ENCODE measurements at regions not wholly inside any gene's neighbourhood (a gene's known extent, or its start where the extent isn't known, plus 50 kb on each side); places are given as distances from the start of the nearest gene placed in this dataset.

- H3K4me1 ChIP-seq = no peaks in the 10 kb centered on the region
- no peak for TF ChIP-seq CTCF (IDR thresholded peaks at IDR 0.05; ENCODE audit: low read depth, low read length)
- H3K4me3 ChIP-seq (ENCODE audit: low read depth, low read length) = no peak overlapping the region
- no peak for DNase-seq
- no peaks in the 10 kb centered on the region for H3K27me3 ChIP-seq
- no peaks in the 10 kb centered on the region for H3K36me3 ChIP-seq
- no peaks in the 10 kb centered on the region for H3K9me3 ChIP-seq
Measured at GRCh38 chr4:106609917-106610316, 241.3 kb upstream of the GIMD1 start.

GRCh38 chr4:106607558-106607957 is 239.0 kb upstream of the GIMD1 start:
- TF ChIP-seq CTCF (IDR thresholded peaks at IDR 0.05; ENCODE audit: low read depth, low read length) = no peak
- H3K4me3 ChIP-seq (ENCODE audit: low read depth, low read length) = no peak overlapping the region
- no peak for DNase-seq
- H3K36me3 ChIP-seq = no peaks in the 10 kb centered on the region
- no peaks in the 10 kb centered on the region for H3K27me3 ChIP-seq
- H3K9me3 ChIP-seq = no peaks in the 10 kb centered on the region
- H3K4me1 ChIP-seq = no peaks in the 10 kb centered on the region

DNA sequence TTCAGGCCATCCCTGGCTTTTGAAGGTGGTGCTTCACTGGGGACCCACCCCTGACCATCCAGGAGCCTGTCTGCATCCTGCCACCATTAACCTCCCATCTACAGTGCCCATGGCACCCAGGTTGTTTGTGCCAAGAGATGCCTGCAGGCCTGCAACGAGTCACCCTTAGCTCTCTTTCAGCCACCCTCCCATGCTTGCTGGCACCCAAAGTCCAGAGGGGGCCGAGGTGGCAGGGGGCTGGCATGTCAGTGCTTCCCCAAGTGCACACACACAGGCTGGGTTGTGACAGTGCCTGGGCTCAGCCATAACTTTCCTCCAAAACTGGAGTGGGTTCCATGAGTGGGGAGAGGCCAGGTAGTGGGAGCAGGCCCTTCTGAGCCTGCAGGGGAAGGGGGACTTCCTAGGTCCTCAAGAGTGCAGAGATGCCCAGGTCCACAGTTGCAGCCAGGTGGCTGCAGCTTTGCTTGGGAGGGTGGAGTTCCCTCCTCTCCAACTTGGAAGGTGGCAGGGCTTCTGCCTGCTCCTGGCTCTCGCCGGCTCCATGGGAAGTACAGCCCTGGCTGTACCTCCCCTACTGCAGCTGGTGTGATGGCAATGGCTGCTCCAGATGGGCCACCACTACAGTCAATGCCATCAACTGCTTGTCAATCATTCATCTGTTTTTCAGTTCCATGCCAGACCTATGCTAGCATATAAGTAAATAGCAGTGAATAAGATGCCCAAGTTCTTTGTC is 235.9 kb upstream of the GIMD1 start:
- Histone ChIP-seq H3K4me3 (ENCODE audit: low read depth, low read length) (no peak overlapping the region), H3K36me3 (no peaks in the 10 kb centered on the region), H3K27me3 (no peaks in the 10 kb centered on the region), H3K9me3 (no peaks in the 10 kb centered on the region), H3K4me1 (no peaks in the 10 kb centered on the region)
- DNase-seq = no peak
- TF ChIP-seq CTCF (IDR thresholded peaks at IDR 0.05; ENCODE audit: low read depth, low read length) = no peak

DNA sequence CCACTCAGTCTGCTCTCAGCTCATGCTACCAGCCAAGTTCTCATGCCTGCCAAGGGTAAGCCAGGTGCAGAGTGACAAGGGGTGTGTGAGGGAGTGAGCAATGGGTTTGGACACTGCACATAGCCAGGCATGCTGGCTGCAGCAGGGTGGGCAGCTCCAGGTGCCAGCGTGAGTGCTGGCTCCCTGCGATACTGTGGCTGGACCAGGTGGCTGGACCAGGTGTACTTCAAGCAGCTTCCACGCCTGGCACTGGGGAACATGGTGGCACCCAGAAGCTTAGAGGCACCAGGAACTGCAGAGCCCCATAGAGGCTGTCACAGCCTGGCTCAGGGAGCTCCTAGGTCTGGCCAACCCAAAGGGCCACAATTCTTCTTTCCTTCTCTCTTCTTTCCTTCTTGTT is 234.9 kb upstream of the GIMD1 start:
- Histone ChIP-seq H3K4me1 (no peaks in the 10 kb centered on the region), H3K9me3 (no peaks in the 10 kb centered on the region), H3K27me3 (no peaks in the 10 kb centered on the region), H3K36me3 (no peaks in the 10 kb centered on the region), H3K4me3 (ENCODE audit: low read depth, low read length) (no peak overlapping the region)
- TF ChIP-seq CTCF (IDR thresholded peaks at IDR 0.05; ENCODE audit: low read depth, low read length) = no peak
- DNase-seq = no peak

- no peak for DNase-seq
- H3K4me1 ChIP-seq = no peaks in the 10 kb centered on the region
- H3K27me3 ChIP-seq = no peaks in the 10 kb centered on the region
- no peak for TF ChIP-seq CTCF (IDR thresholded peaks at IDR 0.05; ENCODE audit: low read depth, low read length)
- H3K4me3 ChIP-seq (ENCODE audit: low read depth, low read length) = no peak overlapping the region
- H3K36me3 ChIP-seq = no peaks in the 10 kb centered on the region
- no peaks in the 10 kb centered on the region for H3K9me3 ChIP-seq
Measured at GRCh38 chr4:106602711-106603110, 234.1 kb upstream of the GIMD1 start.

DNA sequence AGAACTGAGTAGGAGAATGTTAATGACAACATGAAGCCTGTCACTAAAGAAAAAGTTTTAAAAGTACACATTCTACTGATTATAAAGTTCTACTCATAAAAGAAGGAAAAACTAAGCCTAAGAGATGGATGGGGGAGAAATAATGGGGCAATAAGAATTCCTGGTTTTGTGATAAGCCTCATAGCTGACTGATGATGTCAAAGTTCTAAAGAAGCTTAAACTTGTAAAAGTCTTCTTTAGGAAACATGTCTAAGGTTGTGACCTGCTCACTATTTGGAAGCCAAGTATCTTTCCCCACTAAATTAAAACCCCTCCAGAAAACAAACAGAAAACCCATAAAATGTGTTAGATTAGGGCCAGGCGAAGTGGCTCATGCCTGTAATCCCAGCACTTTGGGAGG is 232.9 kb upstream of the GIMD1 start:
- H3K4me3 ChIP-seq (ENCODE audit: low read depth, low read length) = no peak overlapping the region
- no peaks in the 10 kb centered on the region for H3K9me3 ChIP-seq
- H3K36me3 ChIP-seq = no peaks in the 10 kb centered on the region
- TF ChIP-seq CTCF (IDR thresholded peaks at IDR 0.05; ENCODE audit: low read depth, low read length) = no peak
- no peaks in the 10 kb centered on the region for H3K27me3 ChIP-seq
- H3K4me1 ChIP-seq = no peaks in the 10 kb centered on the region
- no peak for DNase-seq
